ENCODE measurements at regions not wholly inside any gene's neighbourhood (a gene's known extent, or its start where the extent isn't known, plus 50 kb on each side); places are given as distances from the start of the nearest gene placed in this dataset.

- Histone ChIP-seq H3K36me3 (ENCODE audit: insufficient read depth, low read length) (no peaks in the 10 kb centered on the region), H3K79me2 (ENCODE audit: insufficient read depth, low read length) (no peaks in the 10 kb centered on the region), H3K9me2 (replicated peaks; ENCODE audit: low read depth, low read length) (no peaks in the 10 kb centered on the region), H2AFZ (ENCODE audit: low read length) (no peak overlapping the region), H3K27me3 (ENCODE audit: insufficient read depth, low read length, poor library complexity, severe bottlenecking) (no peaks in the 10 kb centered on the region), H3K9ac (ENCODE audit: low read depth, low read length, poor library complexity, severe bottlenecking) (no peak overlapping the region), H3K9me3 (ENCODE audit: insufficient read depth, low read depth, low read length) (no peaks in the 10 kb centered on the region), H3K4me1 (ENCODE audit: insufficient read depth, low read length, poor library complexity, severe bottlenecking) (peaks cover 30% of the 10 kb centered on the region), H3K4me3 (ENCODE audit: low read length, poor library complexity, severe bottlenecking) (no peak overlapping the region), H3K4me2 (ENCODE audit: low read depth, low read length, poor library complexity, severe bottlenecking) (no peak overlapping the region), H3F3A (ENCODE audit: low read depth) (no peaks in the 10 kb centered on the region), H4K20me1 (ENCODE audit: insufficient read depth, low read length, poor library complexity, severe bottlenecking) (no peaks in the 10 kb centered on the region)
- TF ChIP-seq, protein P1, sequence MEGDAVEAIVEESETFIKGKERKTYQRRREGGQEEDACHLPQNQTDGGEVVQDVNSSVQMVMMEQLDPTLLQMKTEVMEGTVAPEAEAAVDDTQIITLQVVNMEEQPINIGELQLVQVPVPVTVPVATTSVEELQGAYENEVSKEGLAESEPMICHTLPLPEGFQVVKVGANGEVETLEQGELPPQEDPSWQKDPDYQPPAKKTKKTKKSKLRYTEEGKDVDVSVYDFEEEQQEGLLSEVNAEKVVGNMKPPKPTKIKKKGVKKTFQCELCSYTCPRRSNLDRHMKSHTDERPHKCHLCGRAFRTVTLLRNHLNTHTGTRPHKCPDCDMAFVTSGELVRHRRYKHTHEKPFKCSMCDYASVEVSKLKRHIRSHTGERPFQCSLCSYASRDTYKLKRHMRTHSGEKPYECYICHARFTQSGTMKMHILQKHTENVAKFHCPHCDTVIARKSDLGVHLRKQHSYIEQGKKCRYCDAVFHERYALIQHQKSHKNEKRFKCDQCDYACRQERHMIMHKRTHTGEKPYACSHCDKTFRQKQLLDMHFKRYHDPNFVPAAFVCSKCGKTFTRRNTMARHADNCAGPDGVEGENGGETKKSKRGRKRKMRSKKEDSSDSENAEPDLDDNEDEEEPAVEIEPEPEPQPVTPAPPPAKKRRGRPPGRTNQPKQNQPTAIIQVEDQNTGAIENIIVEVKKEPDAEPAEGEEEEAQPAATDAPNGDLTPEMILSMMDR (conservative IDR thresholded peaks at IDR 0.05; ENCODE audit: low read length), result no peak
- TF ChIP-seq EZH2phosphoT487 (IDR thresholded peaks at IDR 0.05; ENCODE audit: borderline replicate concordance), result no peak
These were observed 58.7 kb upstream of the RNF24 start for GRCh38 chr20:4073852-4074741.

GRCh38 chr20:4071178-4071693, 55.9 kb upstream of the RNF24 start:
- Histone ChIP-seq H3K4me3 (ENCODE audit: low read length, poor library complexity, severe bottlenecking) (no peak overlapping the region), H3K4me1 (ENCODE audit: insufficient read depth, low read length, poor library complexity, severe bottlenecking) (peaks cover 44% of the 10 kb centered on the region), H3K36me3 (ENCODE audit: insufficient read depth, low read length) (no peaks in the 10 kb centered on the region), H3K79me2 (ENCODE audit: insufficient read depth, low read length) (no peaks in the 10 kb centered on the region), H3K9ac (ENCODE audit: low read depth, low read length, poor library complexity, severe bottlenecking) (no peak overlapping the region), H4K20me1 (ENCODE audit: insufficient read depth, low read length, poor library complexity, severe bottlenecking) (no peaks in the 10 kb centered on the region), H3F3A (ENCODE audit: low read depth) (no peaks in the 10 kb centered on the region), H3K27me3 (ENCODE audit: insufficient read depth, low read length, poor library complexity, severe bottlenecking) (no peaks in the 10 kb centered on the region), H2AFZ (ENCODE audit: low read length) (no peak overlapping the region), H3K4me2 (ENCODE audit: low read depth, low read length, poor library complexity, severe bottlenecking) (no peak overlapping the region), H3K9me3 (ENCODE audit: insufficient read depth, low read depth, low read length) (no peaks in the 10 kb centered on the region), H3K9me2 (replicated peaks; ENCODE audit: low read depth, low read length) (no peaks in the 10 kb centered on the region)
- no peak for TF ChIP-seq EZH2phosphoT487 (IDR thresholded peaks at IDR 0.05; ENCODE audit: borderline replicate concordance)
- TF ChIP-seq, protein P1 (conservative IDR thresholded peaks at IDR 0.05; ENCODE audit: low read length), result no peak

- Histone ChIP-seq H3K79me2 (ENCODE audit: insufficient read depth, low read length) (no peaks in the 10 kb centered on the region), H3F3A (ENCODE audit: low read depth) (no peaks in the 10 kb centered on the region), H3K4me1 (ENCODE audit: insufficient read depth, low read length, poor library complexity, severe bottlenecking) (peaks cover 48% of the 10 kb centered on the region), H3K4me3 (ENCODE audit: low read length, poor library complexity, severe bottlenecking) (no peak overlapping the region), H3K9me3 (ENCODE audit: insufficient read depth, low read depth, low read length) (no peaks in the 10 kb centered on the region), H3K4me2 (ENCODE audit: low read depth, low read length, poor library complexity, severe bottlenecking) (no peak overlapping the region), H3K9ac (ENCODE audit: low read depth, low read length, poor library complexity, severe bottlenecking) (no peak overlapping the region), H3K27me3 (ENCODE audit: insufficient read depth, low read length, poor library complexity, severe bottlenecking) (no peaks in the 10 kb centered on the region), H2AFZ (ENCODE audit: low read length) (no peak overlapping the region), H3K36me3 (ENCODE audit: insufficient read depth, low read length) (no peaks in the 10 kb centered on the region), H4K20me1 (ENCODE audit: insufficient read depth, low read length, poor library complexity, severe bottlenecking) (no peaks in the 10 kb centered on the region), H3K9me2 (replicated peaks; ENCODE audit: low read depth, low read length) (no peaks in the 10 kb centered on the region)
- TF ChIP-seq EZH2phosphoT487 (IDR thresholded peaks at IDR 0.05; ENCODE audit: borderline replicate concordance), result no peak
- TF ChIP-seq, protein P1 (conservative IDR thresholded peaks at IDR 0.05; ENCODE audit: low read length), result no peak
These were observed 55.2 kb upstream of the RNF24 start for GRCh38 chr20:4070323-4071177.
